DND-41 (cell line): ENCODE measurements at regions not wholly inside any gene's neighbourhood (a gene's known extent, or its start where the extent isn't known, plus 50 kb on each side); places are given as distances from the start of the nearest gene placed in this dataset.

ENCODE experiments used
- ATAC-seq: fragments of 200-7000 bp; cut with Tn5 transposase; 3 replicates; pipeline ENCODE4 v1.9.1; 2021; ENCODE audit warnings: low read depth; ENCODE audit not compliant: insufficient read depth
- DNase-seq: peaks from one replicate; pipeline ENCODE4 v3.0.0-alpha.2; 2020
- H2AFZ ChIP-seq: 2 replicates; pipeline ENCODE4 v1.6.0; 2012; ENCODE audit warnings: low read depth, low read length
- H3K27ac ChIP-seq: 2 replicates; pipeline ENCODE4 v1.5.1; 2012; ENCODE audit warnings: low read length, inconsistent platforms
- H3K27me3 ChIP-seq: fragments of 200-600 bp; sonication (generic); 2 replicates; pipeline ENCODE4 v1.6.0; 2012; ENCODE audit warnings: low read length, mild to moderate bottlenecking, inconsistent platforms; ENCODE audit not compliant: insufficient read depth, poor library complexity
- H3K36me3 ChIP-seq: 2 replicates; pipeline ENCODE4 v1.5.1; 2012; ENCODE audit warnings: low read length, inconsistent platforms; ENCODE audit not compliant: insufficient read depth
- H3K4me1 ChIP-seq: 2 replicates; pipeline ENCODE4 v1.5.1; 2012; ENCODE audit warnings: mild to moderate bottlenecking, low read length; ENCODE audit not compliant: insufficient read depth
- H3K4me2 ChIP-seq: 2 replicates; pipeline ENCODE4 v1.6.0; 2012; ENCODE audit warnings: mild to moderate bottlenecking, moderate library complexity, low read length, inconsistent platforms; ENCODE audit not compliant: insufficient read depth
- H3K4me3 ChIP-seq, 2 experiments: fragments of 200-600 bp in 1 of 2; shearing (Covaris generic) in 1 of 2; 2 replicates each; pipeline ENCODE4 v1.5.1; 2012 to 2016; ENCODE audit warnings: inconsistent platforms in 2 of 2, low read length in 2 of 2, mild to moderate bottlenecking in 2 of 2, low read depth in 1 of 2, moderate library complexity in 1 of 2
- H3K79me2 ChIP-seq: 2 replicates; pipeline ENCODE4 v1.6.0; 2012; ENCODE audit warnings: low read length, inconsistent platforms; ENCODE audit not compliant: insufficient read depth
- H3K9ac ChIP-seq: 2 replicates; pipeline ENCODE4 v1.6.0; 2012; ENCODE audit warnings: low read depth, mild to moderate bottlenecking, inconsistent platforms, low read length, moderate library complexity
- H3K9me3 ChIP-seq: 2 replicates; pipeline ENCODE4 v1.5.1; 2012; ENCODE audit warnings: low read length, moderate library complexity, mild to moderate bottlenecking, inconsistent platforms; ENCODE audit not compliant: insufficient read depth, severe bottlenecking
- H4K20me1 ChIP-seq: 2 replicates; pipeline ENCODE4 v1.6.0; 2012; ENCODE audit warnings: low read length; ENCODE audit not compliant: insufficient read depth
- CTCF ChIP-seq: IDR thresholded peaks from 2 replicates; pipeline ENCODE4 v1.5.1; 2012; ENCODE audit warnings: borderline replicate concordance, low read length, moderate library complexity, mild to moderate bottlenecking; ENCODE audit not compliant: poor library complexity, severe bottlenecking; ENCODE audit errors: extremely low read depth
- EZH2 ChIP-seq: IDR thresholded peaks from 3 replicates; pipeline ENCODE4 v1.6.1; 2012; ENCODE audit warnings: borderline replicate concordance, low read depth, mild to moderate bottlenecking, moderate library complexity, low read length, inconsistent platforms; ENCODE audit not compliant: severe bottlenecking

GRCh38 chr18:73696171-73696570 is 451.5 kb downstream of the FBXO15 start:
- Histone ChIP-seq H3K4me3 (no peak overlapping the region), H3K4me1 (no peaks in the 10 kb centered on the region), H3K27ac (no peak overlapping the region), H3K79me2 (no peaks in the 10 kb centered on the region), H2AFZ (no peak overlapping the region), H3K36me3 (no peaks in the 10 kb centered on the region), H3K9ac (no peak overlapping the region), H3K27me3 (no peaks in the 10 kb centered on the region), H4K20me1 (no peaks in the 10 kb centered on the region), H3K4me2 (no peak overlapping the region), H3K9me3 (no peaks in the 10 kb centered on the region)
- DNase-seq (no peak), ATAC-seq (no peak)
- TF ChIP-seq EZH2 (no peak), CTCF (no peak)

- ATAC-seq (no peak), DNase-seq (no peak)
- Histone ChIP-seq H3K4me1 (no peaks in the 10 kb centered on the region), H2AFZ (no peak overlapping the region), H3K36me3 (no peaks in the 10 kb centered on the region), H3K79me2 (no peaks in the 10 kb centered on the region), H3K4me3 (no peak overlapping the region), H3K9me3 (no peaks in the 10 kb centered on the region), H3K27ac (no peak overlapping the region), H4K20me1 (no peaks in the 10 kb centered on the region), H3K27me3 (no peaks in the 10 kb centered on the region), H3K9ac (no peak overlapping the region), H3K4me2 (no peak overlapping the region)
- no peak for TF ChIP-seq CTCF
- TF ChIP-seq EZH2, result no peak
Observed at GRCh38 chr18:73693091-73693490, 454.5 kb downstream of the FBXO15 start.

GRCh38 chr18:73691624-73692023 is 456.0 kb downstream of the FBXO15 start:
- no peaks in the 10 kb centered on the region for H4K20me1 ChIP-seq
- H3K27ac ChIP-seq, result no peak overlapping the region

More at GRCh38 chr18:73691624-73692023, 456.0 kb downstream of the FBXO15 start:
- Histone ChIP-seq H3K4me2 (no peak overlapping the region), H3K27me3 (no peaks in the 10 kb centered on the region), H3K9ac (no peak overlapping the region), H3K4me3 (no peak overlapping the region), H2AFZ (no peak overlapping the region), H3K4me1 (no peaks in the 10 kb centered on the region), H3K79me2 (no peaks in the 10 kb centered on the region), H3K36me3 (no peaks in the 10 kb centered on the region), H3K9me3 (no peaks in the 10 kb centered on the region)
- DNase-seq (no peak), ATAC-seq (no peak)
- TF ChIP-seq CTCF, result no peak
- no peak for TF ChIP-seq EZH2
